HL-60 (cell line): ENCODE measurements at regions not wholly inside any gene's neighbourhood (a gene's known extent, or its start where the extent isn't known, plus 50 kb on each side); places are given as distances from the start of the nearest gene placed in this dataset.

Source experiments
- DNase-seq, 2 experiments: peaks; one replicate each; pipeline ENCODE4 v3.0.0-alpha.2; 2010 to 2020; ENCODE audit warnings: low read depth in 1 of 2, low spot score in 1 of 2
- H3K27ac ChIP-seq: fragments of 250-450 bp; sonication (Bioruptor Pico); replicated peaks from 2 replicates; pipeline ENCODE4 v1.5.1; 2020; ENCODE audit warnings: mild to moderate bottlenecking, moderate library complexity
- H3K27me3 ChIP-seq: fragments of 250-450 bp; sonication (Bioruptor Pico); 2 replicates; pipeline ENCODE4 v1.5.1; 2021; ENCODE audit warnings: mild to moderate bottlenecking, moderate library complexity; ENCODE audit not compliant: insufficient read depth, poor library complexity, severe bottlenecking
- H3K4me3 ChIP-seq: replicated peaks from 2 replicates; pipeline ENCODE4 v1.5.1; 2011; ENCODE audit warnings: mild to moderate bottlenecking, control low read depth, low read length; ENCODE audit not compliant: insufficient read depth
- CTCF ChIP-seq: IDR thresholded peaks from one replicate; pipeline ENCODE4 v1.5.1; 2011; ENCODE audit warnings: low read length, control low read depth, inconsistent platforms; ENCODE audit not compliant: insufficient read depth
- GABPA ChIP-seq: IDR thresholded peaks from 2 replicates; pipeline ENCODE4 v1.6.1; 2012; ENCODE audit warnings: low read depth
- POLR2AphosphoS5 ChIP-seq: IDR thresholded peaks from 2 replicates; pipeline ENCODE4 v1.6.1; 2012; ENCODE audit warnings: low read depth
- REST ChIP-seq: IDR thresholded peaks from 2 replicates; pipeline ENCODE4 v1.6.1; 2012; ENCODE audit warnings: low read depth; ENCODE audit not compliant: insufficient replicate concordance
- SPI1 ChIP-seq: IDR thresholded peaks from 2 replicates; pipeline ENCODE4 v1.6.1; 2012; ENCODE audit warnings: low read depth, mild to moderate bottlenecking, borderline replicate concordance

- H3K4me3 ChIP-seq = no peak overlapping the region
- H3K27me3 ChIP-seq = no peaks in the 10 kb centered on the region
- TF ChIP-seq CTCF (no peak), POLR2AphosphoS5 (no peak), REST (no peak), GABPA (no peak), SPI1 (no peak)
- H3K27ac ChIP-seq = no peak overlapping the region
- DNase-seq = no peak
Observed at GRCh38 chr6:145340256-145340655, 395.1 kb downstream of the EPM2A start.

GRCh38 chr6:145345094-145345493, 390.2 kb downstream of the EPM2A start:
- no peak overlapping the region for H3K27ac ChIP-seq
- no peaks in the 10 kb centered on the region for H3K27me3 ChIP-seq
- no peak for DNase-seq
- no peak for TF ChIP-seq REST
- no peak for TF ChIP-seq CTCF
- no peak for TF ChIP-seq SPI1
- no peak for TF ChIP-seq GABPA
- TF ChIP-seq POLR2AphosphoS5 = no peak
- H3K4me3 ChIP-seq = no peak overlapping the region

- no peak overlapping the region for H3K27ac ChIP-seq
- DNase-seq = no peak
Observed at GRCh38 chr6:145347216-145347615, 388.1 kb downstream of the EPM2A start.

More at GRCh38 chr6:145347216-145347615, 388.1 kb downstream of the EPM2A start:
- TF ChIP-seq REST (no peak), SPI1 (no peak), POLR2AphosphoS5 (no peak), GABPA (no peak), CTCF (no peak)
- no peaks in the 10 kb centered on the region for H3K27me3 ChIP-seq
- no peak overlapping the region for H3K4me3 ChIP-seq
